ENCODE measurements at regions not wholly inside any gene's neighbourhood (a gene's known extent, or its start where the extent isn't known, plus 50 kb on each side); places are given as distances from the start of the nearest gene placed in this dataset.

DNA sequence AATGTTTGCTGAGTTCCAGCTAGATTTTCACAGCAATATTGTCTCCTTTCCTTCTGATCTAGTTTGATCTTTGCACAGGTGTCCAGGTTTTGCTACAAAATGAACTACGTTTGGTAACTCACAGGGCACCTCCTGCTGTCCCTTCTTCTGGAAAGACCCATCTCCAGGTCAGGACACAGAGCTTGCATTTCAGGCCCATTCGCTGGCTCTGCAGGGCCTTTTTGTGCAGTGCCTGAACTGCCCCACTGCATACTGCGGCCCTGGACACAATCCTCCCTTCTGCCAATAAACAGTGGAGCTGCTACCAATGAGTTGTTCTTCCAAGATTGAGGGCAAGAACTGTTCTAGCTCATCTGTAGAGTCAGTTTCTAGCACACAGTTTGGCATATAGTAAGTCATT, 50.7 kb upstream of the BDH1 start:
- TF ChIP-seq EZH2phosphoT487 (IDR thresholded peaks at IDR 0.05) = no peak
- TF ChIP-seq, protein P1, sequence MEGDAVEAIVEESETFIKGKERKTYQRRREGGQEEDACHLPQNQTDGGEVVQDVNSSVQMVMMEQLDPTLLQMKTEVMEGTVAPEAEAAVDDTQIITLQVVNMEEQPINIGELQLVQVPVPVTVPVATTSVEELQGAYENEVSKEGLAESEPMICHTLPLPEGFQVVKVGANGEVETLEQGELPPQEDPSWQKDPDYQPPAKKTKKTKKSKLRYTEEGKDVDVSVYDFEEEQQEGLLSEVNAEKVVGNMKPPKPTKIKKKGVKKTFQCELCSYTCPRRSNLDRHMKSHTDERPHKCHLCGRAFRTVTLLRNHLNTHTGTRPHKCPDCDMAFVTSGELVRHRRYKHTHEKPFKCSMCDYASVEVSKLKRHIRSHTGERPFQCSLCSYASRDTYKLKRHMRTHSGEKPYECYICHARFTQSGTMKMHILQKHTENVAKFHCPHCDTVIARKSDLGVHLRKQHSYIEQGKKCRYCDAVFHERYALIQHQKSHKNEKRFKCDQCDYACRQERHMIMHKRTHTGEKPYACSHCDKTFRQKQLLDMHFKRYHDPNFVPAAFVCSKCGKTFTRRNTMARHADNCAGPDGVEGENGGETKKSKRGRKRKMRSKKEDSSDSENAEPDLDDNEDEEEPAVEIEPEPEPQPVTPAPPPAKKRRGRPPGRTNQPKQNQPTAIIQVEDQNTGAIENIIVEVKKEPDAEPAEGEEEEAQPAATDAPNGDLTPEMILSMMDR (IDR thresholded peaks at IDR 0.05) = no peak
